H1 (cell line): ENCODE measurements at regions not wholly inside any gene's neighbourhood (a gene's known extent, or its start where the extent isn't known, plus 50 kb on each side); places are given as distances from the start of the nearest gene placed in this dataset.

Experiments used
- CTCF ChIA-PET: fragments of 300-600 bp; sonication (Branson Sonifier 250); formaldehyde crosslinking; loops from one replicate; lab custom pipeline; 2021; ENCODE audit not compliant: partially characterized antibody; lab: Charles Lee
- POLR2A ChIA-PET: fragments of 300-600 bp; sonication (Branson Sonifier 250); formaldehyde crosslinking; loops from one replicate; lab custom pipeline; 2021; ENCODE audit warnings: inconsistent platforms; ENCODE audit not compliant: partially characterized antibody; lab: Charles Lee
- DNase-seq, 2 experiments: peaks; one replicate each; pipeline versions ENCODE4 v3.0.0 to v3.0.0-alpha.2; 2010 to 2022; ENCODE audit warnings: low spot score in 2 of 2, low read depth in 1 of 2, mixed read lengths in 1 of 2
- FAIRE-seq: peaks from 2 replicates; lab custom pipeline; 2011; peaks lifted over from hg19 to GRCh38; lab: Jason Lieb, UNC
- H2AFZ ChIP-seq: 2 replicates; pipeline ENCODE4 v1.8.1; 2012; ENCODE audit warnings: low read length, inconsistent platforms
- H2AK5ac ChIP-seq: 2 replicates; pipeline ENCODE4 v1.6.1; 2013; ENCODE audit warnings: low read depth, low read length
- H2BK120ac ChIP-seq: replicated peaks from 2 replicates; pipeline ENCODE3; 2013; ENCODE audit warnings: low read depth, low read length, inconsistent platforms
- H2BK12ac ChIP-seq: 2 replicates; pipeline ENCODE4 v1.6.1; 2013; ENCODE audit warnings: low read depth, low read length
- H2BK15ac ChIP-seq: 2 replicates; pipeline ENCODE4 v1.6.1; 2013; ENCODE audit warnings: low read length
- H2BK20ac ChIP-seq: 2 replicates; pipeline ENCODE4 v1.6.1; 2013; ENCODE audit warnings: low read length
- H2BK5ac ChIP-seq: 2 replicates; pipeline ENCODE4 v1.6.1; 2013; ENCODE audit warnings: low read depth, low read length
- H3K14ac ChIP-seq: 2 replicates; pipeline ENCODE4 v1.6.1; 2013; ENCODE audit warnings: inconsistent platforms; ENCODE audit not compliant: insufficient read length
- H3K18ac ChIP-seq: 2 replicates; pipeline ENCODE4 v1.6.1; 2013; ENCODE audit warnings: low read length; ENCODE audit errors: extremely low read depth
- H3K23ac ChIP-seq: 2 replicates; pipeline ENCODE4 v1.6.1; 2013; ENCODE audit warnings: inconsistent platforms; ENCODE audit not compliant: insufficient read length
- H3K23me2 ChIP-seq: 2 replicates; pipeline ENCODE4 v1.6.1; 2013; ENCODE audit warnings: low read depth, low read length
- H3K27ac ChIP-seq: 2 replicates; pipeline ENCODE4 v1.6.1; 2011; ENCODE audit warnings: low read depth, low read length, inconsistent platforms
- H3K27me3 ChIP-seq, 4 experiments: replicated peaks in 1 of 4; 1 replicate in 1 of 4; 2 replicates in 3 of 4; pipeline versions ENCODE4 v1.6.1 to v1.8.1; 2011 to 2013; ENCODE audit warnings: low read length in 3 of 4, mild to moderate bottlenecking in 3 of 4, inconsistent platforms in 2 of 4, mixed read lengths in 2 of 4, moderate library complexity in 1 of 4; ENCODE audit not compliant: control insufficient read depth in 3 of 4, insufficient read depth in 3 of 4; ENCODE audit errors: extremely low read depth in 1 of 4
- H3K36me3 ChIP-seq, 4 experiments: 2 replicates each; pipeline versions ENCODE4 v1.6.1 to v1.8.1; 2011 to 2013; ENCODE audit warnings: mild to moderate bottlenecking in 4 of 4, low read length in 3 of 4, moderate library complexity in 2 of 4, control low read depth in 1 of 4, inconsistent platforms in 1 of 4; ENCODE audit not compliant: insufficient read depth in 4 of 4, control insufficient read depth in 2 of 4
- H3K4ac ChIP-seq: replicated peaks from 2 replicates; pipeline ENCODE3; 2013; ENCODE audit warnings: low read length, low read depth, mixed read lengths, inconsistent platforms; ENCODE audit not compliant: insufficient read length
- H3K4me1 ChIP-seq, 4 experiments: replicated peaks in 1 of 4; 1 replicate in 1 of 4; 2 replicates in 3 of 4; pipeline versions ENCODE4 v1.6.1 to v1.8.1; 2011 to 2013; ENCODE audit warnings: low read length in 3 of 4, inconsistent platforms in 2 of 4, mixed read lengths in 1 of 4; ENCODE audit not compliant: insufficient read depth in 4 of 4, control insufficient read depth in 3 of 4
- H3K4me2 ChIP-seq, 2 experiments: 2 replicates each; pipeline versions ENCODE4 v1.6.1 to v1.8.1; 2011 to 2013; ENCODE audit warnings: low read depth in 2 of 2, low read length in 2 of 2, control low read depth in 1 of 2, inconsistent platforms in 1 of 2, mild to moderate bottlenecking in 1 of 2; ENCODE audit not compliant: insufficient read depth in 1 of 2
- H3K4me3 ChIP-seq, 4 experiments: fragments of 200-600, 300-600 bp in 1 of 4; sonication (generic), shearing (Covaris generic), sonication (Bioruptor Twin) in 1 of 4; 2 replicates each; pipeline versions ENCODE4 v1.5.1 to v1.8.1; 2011 to 2016; ENCODE audit warnings: low read length in 4 of 4, low read depth in 3 of 4, control low read depth in 2 of 4, inconsistent platforms in 2 of 4, mild to moderate bottlenecking in 2 of 4, mixed read lengths in 1 of 4, moderate library complexity in 1 of 4; ENCODE audit not compliant: insufficient read depth in 2 of 4; ENCODE audit errors: extremely low read depth in 1 of 4
- H3K56ac ChIP-seq: replicated peaks from 2 replicates; pipeline ENCODE3; 2013; ENCODE audit warnings: low read depth, mild to moderate bottlenecking, mixed read lengths, low read length, inconsistent platforms; ENCODE audit not compliant: insufficient read length
- H3K79me1 ChIP-seq: 2 replicates; pipeline ENCODE4 v1.6.1; 2013; ENCODE audit warnings: low read depth, low read length, control low read depth
- H3K79me2 ChIP-seq, 2 experiments: 2 replicates each; pipeline versions ENCODE4 v1.6.1 to v1.8.1; 2012 to 2013; ENCODE audit warnings: low read length in 2 of 2, mild to moderate bottlenecking in 2 of 2, inconsistent platforms in 1 of 2; ENCODE audit not compliant: insufficient read depth in 2 of 2, control insufficient read depth in 1 of 2
- H3K9ac ChIP-seq, 4 experiments: replicated peaks in 1 of 4; 1 replicate in 1 of 4; 2 replicates in 3 of 4; pipeline versions ENCODE4 v1.6.1 to v1.8.1; 2011 to 2013; ENCODE audit warnings: low read depth in 3 of 4, low read length in 3 of 4, control low read depth in 2 of 4, mild to moderate bottlenecking in 2 of 4, moderate library complexity in 2 of 4, inconsistent platforms in 1 of 4; ENCODE audit errors: extremely low read depth in 1 of 4
- H3K9me3 ChIP-seq, 2 experiments: 2 replicates each; pipeline versions ENCODE4 v1.6.1 to v1.8.1; 2012 to 2013; ENCODE audit warnings: mild to moderate bottlenecking in 2 of 2, moderate library complexity in 2 of 2, control low read depth in 1 of 2, inconsistent platforms in 1 of 2, low read depth in 1 of 2, low read length in 1 of 2, mixed read lengths in 1 of 2; ENCODE audit not compliant: insufficient read depth in 2 of 2
- H4K20me1 ChIP-seq, 2 experiments: replicated peaks in 1 of 2; 2 replicates each; pipeline versions ENCODE3 to v1.8.1; 2011 to 2013; ENCODE audit warnings: inconsistent platforms in 2 of 2, low read length in 2 of 2, mild to moderate bottlenecking in 1 of 2; ENCODE audit not compliant: insufficient read depth in 2 of 2, control insufficient read depth in 1 of 2
- H4K5ac ChIP-seq: 2 replicates; pipeline ENCODE4 v1.6.1; 2013; ENCODE audit warnings: low read length, low read depth, mixed read lengths, inconsistent platforms; ENCODE audit not compliant: insufficient read length
- H4K8ac ChIP-seq: 2 replicates; pipeline ENCODE4 v1.8.0; 2013; ENCODE audit warnings: mild to moderate bottlenecking, moderate library complexity, low read length, inconsistent platforms; ENCODE audit not compliant: insufficient read depth; ENCODE audit errors: extremely low read depth
- H4K91ac ChIP-seq: replicated peaks from 2 replicates; pipeline ENCODE3; 2013; ENCODE audit warnings: low read length, mixed read lengths, inconsistent platforms; ENCODE audit not compliant: insufficient read length
- CREB1 ChIP-seq: IDR thresholded peaks from 2 replicates; pipeline ENCODE4 v1.6.1; 2012; ENCODE audit warnings: inconsistent platforms
- EP300 ChIP-seq, 2 experiments: IDR thresholded peaks; 1 replicate in 1 of 2; 2 replicates in 1 of 2; pipeline ENCODE4 v1.6.1; 2011 to 2012; ENCODE audit warnings: low read depth in 2 of 2, low read length in 2 of 2, mild to moderate bottlenecking in 2 of 2, borderline replicate concordance in 1 of 2, inconsistent platforms in 1 of 2, moderate library complexity in 1 of 2
- SAP30 ChIP-seq: fragments of 300-600 bp; sonication (generic); IDR thresholded peaks from 2 replicates; pipeline ENCODE4 v1.7.1; 2012; ENCODE audit warnings: low read length, moderate library complexity, mild to moderate bottlenecking, inconsistent platforms; ENCODE audit not compliant: insufficient read depth, insufficient replicate concordance
- SP4 ChIP-seq: IDR thresholded peaks from 2 replicates; pipeline ENCODE4 v1.6.1; 2012; ENCODE audit warnings: low read length, inconsistent platforms
- TCF12 ChIP-seq: IDR thresholded peaks from 2 replicates; pipeline ENCODE4 v1.6.1; 2011; ENCODE audit warnings: low read depth, mild to moderate bottlenecking, low read length
- TEAD4 ChIP-seq: IDR thresholded peaks from 2 replicates; pipeline ENCODE4 v1.6.1; 2012; ENCODE audit warnings: low read depth, low read length, inconsistent platforms, mixed read lengths
- ZNF274 ChIP-seq: IDR thresholded peaks from 2 replicates; pipeline ENCODE4 v1.7.0; 2012; ENCODE audit warnings: low read length, borderline replicate concordance; ENCODE audit errors: extremely low read depth
- WGBS, 2 experiments: shearing (Covaris generic) in 1 of 2; methylation state at CpG; one replicate each; pipeline versions ENCODE4 v1.1.6 to v1.1.7; 2013 to 2015; ENCODE audit warnings: low lambda C conversion rate in 2 of 2, mixed read lengths in 2 of 2, inconsistent platforms in 1 of 2, low coverage in 1 of 2, missing lambda C conversion rate in 1 of 2; ENCODE audit not compliant: insufficient replicate concordance in 2 of 2, insufficient coverage in 1 of 2, insufficient read length in 1 of 2; ENCODE audit errors: extremely low coverage in 1 of 2, missing lambda C conversion rate in 1 of 2; 5-methylcytosine and 5-hydroxymethylcytosine counted together

DNA sequence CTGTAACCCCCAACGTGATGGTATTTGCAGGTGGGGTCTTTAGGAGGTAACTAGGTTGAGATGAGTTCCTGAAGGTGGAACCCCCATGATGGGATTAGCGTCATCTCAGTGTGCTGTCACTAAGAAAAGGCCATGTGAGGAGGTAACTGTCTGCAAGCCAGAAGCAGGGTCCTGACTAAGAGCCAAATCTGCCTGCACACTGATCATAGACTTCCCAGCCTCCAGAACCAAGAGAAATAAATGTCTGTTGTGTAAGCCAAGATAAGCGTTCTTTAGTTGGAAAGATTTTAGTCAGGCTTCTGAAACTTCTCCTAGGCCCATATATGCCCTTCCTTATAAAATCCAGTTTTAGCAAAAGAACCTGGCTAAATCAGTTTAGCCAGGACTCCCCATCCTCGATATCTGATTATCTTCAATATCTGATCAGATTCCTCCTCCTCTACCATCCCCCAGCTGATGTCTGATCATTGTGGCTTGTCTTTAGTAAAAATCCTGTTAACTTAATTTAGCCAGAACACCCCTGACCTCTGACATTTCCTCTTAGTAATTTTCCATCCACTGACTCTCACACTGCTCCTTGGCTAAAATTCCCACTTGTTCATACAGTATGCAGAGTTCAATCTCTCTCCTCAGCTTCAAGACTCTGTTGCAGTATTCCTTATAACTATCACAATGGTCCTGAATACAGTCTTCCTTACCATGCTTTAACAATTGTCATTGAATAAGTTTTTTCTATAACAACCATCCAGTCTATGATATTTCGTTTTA is 835.4 kb upstream of the PHF14 start:
- Histone ChIP-seq H3K23me2 (no peaks in the 10 kb centered on the region), H3K27ac (no peak overlapping the region), H4K5ac (no peak overlapping the region), H2AK5ac (no peak overlapping the region), H3K79me1 (no peaks in the 10 kb centered on the region), H3K4ac (no peak overlapping the region), H3K9ac (no peak overlapping the region), H3K18ac (no peak overlapping the region), H3K79me2 (no peaks in the 10 kb centered on the region), H2BK12ac (no peak overlapping the region), H3K4me2 (no peak overlapping the region), H3K4me3 (no peak overlapping the region), H2BK15ac (no peak overlapping the region), H3K36me3 (no peaks in the 10 kb centered on the region), H2BK120ac (no peak overlapping the region), H3K27me3 (no peaks in the 10 kb centered on the region), H3K23ac (no peak overlapping the region), H4K8ac (no peak overlapping the region), H3K9me3 (no peaks in the 10 kb centered on the region), H2BK20ac (no peak overlapping the region), H4K91ac (no peak overlapping the region), H3K14ac (no peak overlapping the region), H3K56ac (no peak overlapping the region), H2AFZ (no peak overlapping the region), H4K20me1 (no peaks in the 10 kb centered on the region), H2BK5ac (no peak overlapping the region), H3K4me1 (no peaks in the 10 kb centered on the region)
- CTCF ChIA-PET, result interaction anchor here (1.0 kb wide), 1 partner anchor 24 kb away, joined by 5 read pairs; no protein-coding TSS in a partner anchor
- DNase-seq, result no peak
- 96% methylated on average over 5 of the region's 5 CpGs; no CpG with 5 or more reads in 1 of the 2 experiments for WGBS, 2 experiments
- TF ChIP-seq CREB1 (no peak), EP300 (IDR thresholded peaks at IDR 0.05; ENCODE audit: borderline replicate concordance in 1 of 2, low read depth in 2 of 2, low read length in 2 of 2) (no peak), ZNF274 (no peak), TCF12 (no peak), SP4 (no peak), SAP30 (no peak), TEAD4 (no peak)
- FAIRE-seq, result no peak
- POLR2A ChIA-PET, result no interaction called here
